ENCODE measurements at regions not wholly inside any gene's neighbourhood (a gene's known extent, or its start where the extent isn't known, plus 50 kb on each side); places are given as distances from the start of the nearest gene placed in this dataset.

DNA sequence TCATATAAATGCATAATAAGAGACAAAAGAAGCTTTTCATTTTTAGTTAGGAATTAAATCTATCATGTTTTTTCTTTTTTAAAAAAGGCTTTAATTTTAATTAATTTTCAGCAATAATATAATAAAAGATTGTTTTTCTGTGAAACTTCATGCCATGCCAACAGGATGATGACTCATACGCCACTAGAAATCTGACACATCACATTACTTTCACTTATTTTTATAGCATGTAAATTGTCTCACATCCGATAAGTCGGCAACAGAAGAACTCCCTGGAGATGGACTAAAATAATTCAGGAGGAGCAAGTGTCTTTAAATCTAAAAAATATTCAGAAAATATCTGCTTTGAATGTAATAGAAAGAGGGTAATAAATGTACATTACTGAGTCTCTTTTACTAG, 1024.2 kb upstream of the ACVR2A start:
- H3K9me3 ChIP-seq = no peaks in the 10 kb centered on the region
- intact Hi-C loops (cut with DNase I) = no loop called here
- H3K4me1 ChIP-seq = no peaks in the 10 kb centered on the region
- no peak overlapping the region for H3K27ac ChIP-seq
- H3K4me3 ChIP-seq (replicated peaks in 1 of 3) = no peak overlapping the region
- no peaks in the 10 kb centered on the region for H3K27me3 ChIP-seq
- no peak for TF ChIP-seq POLR2A (IDR thresholded peaks at IDR 0.05)
- TF ChIP-seq, protein P1, sequence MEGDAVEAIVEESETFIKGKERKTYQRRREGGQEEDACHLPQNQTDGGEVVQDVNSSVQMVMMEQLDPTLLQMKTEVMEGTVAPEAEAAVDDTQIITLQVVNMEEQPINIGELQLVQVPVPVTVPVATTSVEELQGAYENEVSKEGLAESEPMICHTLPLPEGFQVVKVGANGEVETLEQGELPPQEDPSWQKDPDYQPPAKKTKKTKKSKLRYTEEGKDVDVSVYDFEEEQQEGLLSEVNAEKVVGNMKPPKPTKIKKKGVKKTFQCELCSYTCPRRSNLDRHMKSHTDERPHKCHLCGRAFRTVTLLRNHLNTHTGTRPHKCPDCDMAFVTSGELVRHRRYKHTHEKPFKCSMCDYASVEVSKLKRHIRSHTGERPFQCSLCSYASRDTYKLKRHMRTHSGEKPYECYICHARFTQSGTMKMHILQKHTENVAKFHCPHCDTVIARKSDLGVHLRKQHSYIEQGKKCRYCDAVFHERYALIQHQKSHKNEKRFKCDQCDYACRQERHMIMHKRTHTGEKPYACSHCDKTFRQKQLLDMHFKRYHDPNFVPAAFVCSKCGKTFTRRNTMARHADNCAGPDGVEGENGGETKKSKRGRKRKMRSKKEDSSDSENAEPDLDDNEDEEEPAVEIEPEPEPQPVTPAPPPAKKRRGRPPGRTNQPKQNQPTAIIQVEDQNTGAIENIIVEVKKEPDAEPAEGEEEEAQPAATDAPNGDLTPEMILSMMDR (IDR thresholded peaks at IDR 0.05) = no peak
- 65 to 69% methylated on average over 3 of the region's 3 CpGs for WGBS, 2 donors
- DNase-seq = no peak
- H3K36me3 ChIP-seq = no peaks in the 10 kb centered on the region

- Histone ChIP-seq H3K36me3 (no peaks in the 10 kb centered on the region), H3K27me3 (no peaks in the 10 kb centered on the region), H3K9me3 (no peaks in the 10 kb centered on the region), H3K4me1 (no peaks in the 10 kb centered on the region), H3K27ac (no peak overlapping the region), H3K4me3 (replicated peaks in 1 of 3) (no peak overlapping the region)
- TF ChIP-seq, protein P1 (IDR thresholded peaks at IDR 0.05) = no peak
- 66 to 68% methylated on average over 1 of the region's 1 CpG for WGBS, 2 donors
- no peak for DNase-seq
- intact Hi-C loops (cut with DNase I) = no loop called here
These were observed 1026.7 kb upstream of the ACVR2A start for GRCh38 chr2:146818122-146818521.

GRCh38 chr2:146817613-146818012, 1027.2 kb upstream of the ACVR2A start:
- H3K4me3 ChIP-seq (replicated peaks in 1 of 3) = no peak overlapping the region
- WGBS, 2 donors = 84 to 91% methylated on average over 1 of the region's 1 CpG

GRCh38 chr2:146814971-146815370, 1029.9 kb upstream of the ACVR2A start:
- no peaks in the 10 kb centered on the region for H3K4me1 ChIP-seq

More at GRCh38 chr2:146817613-146818012, 1027.2 kb upstream of the ACVR2A start:
- Histone ChIP-seq H3K9me3 (no peaks in the 10 kb centered on the region), H3K4me1 (no peaks in the 10 kb centered on the region), H3K27me3 (no peaks in the 10 kb centered on the region), H3K36me3 (no peaks in the 10 kb centered on the region), H3K27ac (no peak overlapping the region)
- no peak for DNase-seq
- intact Hi-C loops (cut with DNase I) = no loop called here
- no peak for TF ChIP-seq POLR2A (IDR thresholded peaks at IDR 0.05)
- TF ChIP-seq, protein P1 (IDR thresholded peaks at IDR 0.05) = no peak

GRCh38 chr2:146807568-146808168, 1037.2 kb upstream of the ACVR2A start:
- Histone ChIP-seq H3K4me1 (no peaks in the 10 kb centered on the region), H3K9me3 (no peaks in the 10 kb centered on the region), H3K4me3 (replicated peaks in 1 of 3) (no peak overlapping the region), H3K27me3 (no peaks in the 10 kb centered on the region), H3K27ac (no peak overlapping the region), H3K36me3 (no peaks in the 10 kb centered on the region)
- intact Hi-C loops (cut with DNase I) = no loop called here
- no peak for TF ChIP-seq POLR2A (IDR thresholded peaks at IDR 0.05)
- TF ChIP-seq, protein P1 (IDR thresholded peaks at IDR 0.05) = no peak
- WGBS, 2 donors = 83 to 85% methylated on average over 15 to 16 of the region's 17 CpGs
- no peak for DNase-seq

More at GRCh38 chr2:146814971-146815370, 1029.9 kb upstream of the ACVR2A start:
- intact Hi-C loops (cut with DNase I) = no loop called here
- 85 to 92% methylated on average over 1 of the region's 1 CpG for WGBS, 2 donors
- no peak for DNase-seq
- TF ChIP-seq, protein P1 (IDR thresholded peaks at IDR 0.05) = no peak
- TF ChIP-seq POLR2A (IDR thresholded peaks at IDR 0.05) = no peak
- H3K36me3 ChIP-seq = no peaks in the 10 kb centered on the region
- H3K4me3 ChIP-seq (replicated peaks in 1 of 3) = no peak overlapping the region
- no peak overlapping the region for H3K27ac ChIP-seq
- H3K27me3 ChIP-seq = no peaks in the 10 kb centered on the region
- no peaks in the 10 kb centered on the region for H3K9me3 ChIP-seq
